Endometrium (tissue), 2 donors: ENCODE measurements at regions not wholly inside any gene's neighbourhood (a gene's known extent, or its start where the extent isn't known, plus 50 kb on each side); places are given as distances from the start of the nearest gene placed in this dataset.
"Not testable (repeated sequence)": the region's sequence is repeated elsewhere in the genome, so short reads cannot be mapped to it uniquely, and the experiment has no call there.

Source experiments
- FAIRE-seq: peaks from 2 replicates; lab custom pipeline; 2012; peaks lifted over from hg19 to GRCh38; lab: Jason Lieb, UNC
- donor health status: control.
- donor health status: control.

DNA sequence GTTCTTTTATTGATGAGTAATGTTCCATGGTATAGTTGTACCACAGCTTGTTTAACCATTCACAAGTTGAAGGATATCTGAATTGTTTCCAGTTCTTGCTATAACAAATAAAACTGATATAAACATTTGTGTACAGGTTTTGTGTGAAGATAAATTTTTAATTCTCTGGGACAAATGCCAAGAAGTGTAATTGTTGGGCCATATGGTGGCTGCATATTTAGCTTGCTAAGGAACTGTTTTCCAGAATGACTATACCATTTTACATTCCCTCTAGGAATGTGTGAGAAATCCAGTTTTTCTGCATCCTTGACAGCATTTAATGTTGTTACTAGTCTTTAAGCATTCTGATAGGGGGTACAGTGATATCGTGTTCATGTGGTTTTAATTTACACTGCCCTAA, 368.5 kb downstream of the KIF2B start:
- no peak for FAIRE-seq

- no peak for FAIRE-seq
These were observed 371.5 kb downstream of the KIF2B start for GRCh38 chr17:54194268-54194667.

- FAIRE-seq, result no peak
These were observed 374.0 kb downstream of the KIF2B start for GRCh38 chr17:54196751-54197150.

GRCh38 chr17:54201380-54201779, 378.7 kb downstream of the KIF2B start:
- not testable (repeated sequence) for FAIRE-seq

DNA sequence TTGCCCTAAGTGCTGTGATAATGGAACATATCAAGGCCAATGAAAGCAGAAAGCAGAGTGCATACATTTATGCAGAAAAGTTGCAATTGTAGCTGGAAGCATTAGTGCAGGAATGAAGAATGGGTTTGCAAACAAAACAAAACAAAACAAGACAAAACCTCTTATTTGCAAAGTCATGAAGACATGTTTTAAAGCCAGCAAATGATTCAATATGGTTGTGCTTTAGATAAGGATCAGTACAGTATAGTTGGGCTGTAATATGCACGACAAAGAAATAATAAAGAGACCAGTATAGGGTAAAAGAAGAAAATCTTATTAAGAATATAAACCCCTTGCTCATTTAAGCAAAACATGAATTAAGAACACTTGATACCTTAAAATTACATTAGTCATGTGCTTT, 398.1 kb downstream of the KIF2B start:
- no peak for FAIRE-seq

DNA sequence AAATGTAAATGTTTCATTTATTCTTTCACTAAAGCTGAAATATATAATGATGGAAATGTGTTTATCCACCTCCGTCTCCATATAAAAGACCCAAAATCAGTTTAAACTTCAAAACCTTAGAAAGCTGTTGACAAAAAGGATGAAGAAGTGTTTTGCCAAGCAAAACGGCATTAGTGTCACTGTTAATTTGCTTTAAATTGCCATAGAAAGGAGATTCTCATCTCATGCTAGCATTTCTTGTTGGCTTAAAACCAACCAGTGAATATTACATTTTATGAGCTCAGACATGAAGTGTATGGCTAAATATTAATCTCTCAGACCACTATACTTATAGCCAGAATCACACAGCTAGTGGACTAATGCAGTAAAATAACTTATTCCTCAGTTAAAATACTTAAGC, 398.8 kb downstream of the KIF2B start:
- no peak for FAIRE-seq

DNA sequence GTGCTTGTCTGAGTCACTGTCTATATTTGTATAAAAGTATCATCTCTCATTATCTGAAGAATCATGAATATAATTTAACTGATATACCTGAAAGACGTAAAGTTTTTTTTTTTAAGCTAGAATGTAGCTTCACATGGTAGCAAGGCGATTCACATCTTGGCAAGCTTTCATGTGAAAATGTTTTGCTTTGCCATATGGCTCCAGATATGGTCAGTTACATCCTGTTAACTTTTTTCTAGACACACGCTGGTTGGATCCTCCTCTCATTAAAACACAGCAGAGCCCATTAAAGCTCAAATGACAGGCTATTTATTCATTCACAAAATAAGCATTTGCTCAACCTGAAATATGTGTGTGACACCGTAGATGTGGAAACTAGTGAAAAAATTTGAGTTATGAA, 412.8 kb downstream of the KIF2B start:
- no peak for FAIRE-seq

DNA sequence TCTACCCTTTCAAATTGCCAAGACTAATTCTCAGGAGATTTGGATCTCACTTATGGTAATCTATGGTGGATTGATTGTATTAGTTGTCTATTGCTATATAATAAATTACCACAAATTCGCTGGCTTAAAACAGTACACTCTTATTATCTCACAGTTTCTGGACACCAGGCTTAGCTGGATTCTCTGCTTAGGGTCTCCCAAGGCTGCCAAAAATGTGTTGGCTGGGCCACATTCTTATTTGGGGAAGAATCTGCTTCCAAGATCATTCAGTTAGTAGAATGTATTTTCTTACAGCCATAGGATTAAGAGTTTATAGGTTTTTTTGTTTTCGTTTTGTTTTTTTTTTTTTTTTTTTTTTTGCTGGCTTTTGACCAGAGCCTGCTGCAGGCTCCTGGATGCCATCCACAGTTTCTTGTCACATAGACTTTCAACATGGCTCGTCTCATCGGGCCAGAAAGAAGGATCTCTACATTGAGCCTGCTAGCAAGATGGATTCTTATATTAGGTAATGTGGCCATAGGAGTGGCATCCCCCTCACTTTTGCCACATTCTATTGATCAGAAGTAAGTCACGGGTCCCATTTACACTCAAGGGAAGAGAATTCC, 415.3 kb downstream of the KIF2B start:
- no peak for FAIRE-seq

DNA sequence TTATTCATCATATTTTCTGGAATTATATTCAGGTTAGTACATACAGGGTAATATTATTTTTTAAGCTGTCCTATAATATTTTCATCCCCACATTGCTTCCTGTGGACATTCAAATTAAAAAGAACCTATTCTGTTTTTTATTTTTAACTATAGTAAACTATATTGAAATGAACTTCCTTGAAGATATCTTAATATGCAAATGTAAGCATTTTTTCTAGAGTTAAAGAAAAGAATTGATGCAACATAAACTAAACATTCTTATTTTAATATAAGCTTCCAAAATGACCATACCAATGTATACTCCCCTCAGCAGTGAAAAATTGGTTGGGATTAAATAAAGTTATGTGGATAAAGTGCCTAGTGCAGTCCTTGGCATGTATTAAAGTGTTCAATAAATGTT, 416.6 kb downstream of the KIF2B start:
- no peak for FAIRE-seq

DNA sequence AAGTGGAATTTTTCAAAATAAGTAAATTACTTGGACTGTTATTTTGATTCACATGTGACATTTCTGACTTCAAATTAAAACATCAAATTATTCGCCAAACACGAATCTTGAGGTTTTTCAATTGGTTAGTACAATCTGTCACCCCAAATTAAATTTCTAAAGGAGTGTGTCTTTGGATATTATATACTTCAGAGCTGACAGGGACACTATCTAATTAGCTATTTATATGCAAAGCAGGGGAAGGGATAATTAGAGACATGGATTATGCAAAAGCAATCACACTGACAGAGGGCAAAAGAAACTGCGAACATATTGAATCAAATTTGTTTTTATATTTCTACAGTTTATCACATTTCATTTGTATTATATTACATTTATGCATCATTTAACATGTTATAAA, 433.0 kb downstream of the KIF2B start:
- no peak for FAIRE-seq

DNA sequence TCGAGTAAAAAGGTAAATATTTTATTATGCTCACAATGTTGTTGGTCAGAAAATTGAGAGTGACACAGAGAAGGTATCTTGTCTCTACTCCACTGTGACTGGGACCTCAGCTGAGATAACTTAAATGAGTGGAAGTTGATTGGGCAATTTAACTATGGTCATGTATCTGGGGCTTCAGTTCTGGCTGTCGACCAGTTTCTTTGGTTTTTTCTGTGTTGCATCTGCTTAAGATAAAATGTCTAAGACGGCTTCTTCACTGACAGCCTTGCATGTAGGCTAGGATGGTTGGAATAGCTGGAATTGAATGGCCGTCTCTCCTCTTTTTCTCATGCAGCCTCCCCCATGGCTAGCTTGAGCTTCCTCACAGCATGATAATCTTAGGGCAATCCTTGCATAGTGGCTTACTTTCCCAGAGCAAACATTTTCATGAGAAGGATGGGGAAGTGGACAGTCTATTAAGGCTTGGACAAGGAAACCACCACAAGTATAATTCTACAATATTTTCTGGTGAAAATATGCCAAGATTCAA, 433.7 kb downstream of the KIF2B start:
- FAIRE-seq, result no peak

DNA sequence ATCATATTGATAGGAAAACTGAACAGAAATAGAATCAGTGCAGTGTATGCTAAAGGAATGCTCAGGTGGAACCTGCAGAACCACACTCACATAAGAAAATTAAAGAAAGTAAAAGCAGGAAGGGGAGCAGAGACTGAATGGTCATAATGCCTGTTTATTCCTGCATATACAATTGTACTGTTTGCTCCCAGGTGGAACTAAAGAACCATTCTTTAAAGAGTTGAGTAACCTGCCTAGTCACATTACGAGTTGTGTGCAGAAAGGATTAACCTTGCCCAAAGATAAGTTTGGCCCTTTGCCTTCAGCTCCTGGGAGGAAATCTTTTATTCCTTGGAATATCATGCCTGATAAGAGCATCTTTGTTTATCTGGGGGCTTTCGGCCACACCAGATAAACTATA, 434.7 kb downstream of the KIF2B start:
- FAIRE-seq, result no peak

- no peak for FAIRE-seq
These were observed 436.7 kb downstream of the KIF2B start for GRCh38 chr17:54259476-54259875.

DNA sequence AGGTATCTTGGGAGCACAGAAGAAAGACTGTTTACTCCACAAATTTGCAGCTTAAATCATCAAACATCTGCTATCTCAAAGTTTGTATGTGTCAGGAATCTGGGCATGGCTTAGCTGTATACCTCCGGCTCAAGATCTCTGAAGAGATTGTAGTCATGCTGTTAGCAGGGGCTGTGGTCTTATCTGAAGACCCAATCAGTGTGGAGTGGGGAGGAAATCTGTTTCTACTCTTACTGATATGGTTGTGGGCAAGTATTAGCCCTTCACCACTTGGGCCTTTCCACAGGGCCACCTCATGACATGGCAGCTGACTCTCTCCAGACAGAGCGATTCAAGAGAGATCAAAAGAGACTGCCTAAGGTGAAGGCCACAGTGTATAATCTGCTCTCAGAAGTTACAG, 438.7 kb downstream of the KIF2B start:
- FAIRE-seq, result no peak

DNA sequence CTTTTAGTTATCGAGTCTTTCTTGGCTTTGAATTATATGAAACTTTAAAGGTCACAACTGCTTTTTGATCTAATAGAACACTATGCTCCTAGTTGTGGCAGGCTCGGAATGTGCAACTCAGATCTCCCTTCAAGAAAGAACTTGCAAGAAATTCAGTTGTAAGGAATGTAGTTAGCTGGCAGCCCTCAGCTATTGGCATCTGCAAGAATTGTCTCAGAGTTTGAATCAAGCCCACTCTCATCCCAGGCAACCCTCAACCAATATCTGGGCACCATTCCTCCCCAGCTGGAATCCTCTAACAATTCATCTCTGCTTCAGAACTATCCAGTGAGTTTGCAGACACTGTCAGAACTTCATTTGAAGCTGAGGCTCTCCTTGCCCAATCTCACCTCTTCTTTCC, 447.2 kb downstream of the KIF2B start:
- FAIRE-seq, result no peak

DNA sequence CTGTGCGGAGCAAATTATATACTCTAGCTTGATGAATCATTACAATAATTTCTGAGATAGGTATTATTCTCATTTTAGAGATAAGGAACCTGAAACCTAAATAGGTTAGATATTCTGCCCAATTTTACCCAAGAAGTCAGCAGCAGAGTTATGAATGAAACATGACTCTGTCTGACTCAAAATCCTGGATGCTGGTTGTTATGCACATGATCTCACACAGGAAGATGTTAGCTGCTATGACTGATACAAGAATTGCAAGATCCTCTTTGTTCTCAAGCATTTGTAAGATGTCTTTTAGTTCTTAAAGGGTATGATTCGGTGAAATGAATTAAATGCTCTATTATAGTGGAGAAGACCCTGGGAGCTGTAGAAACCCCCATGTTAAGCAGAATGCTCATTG, 447.8 kb downstream of the KIF2B start:
- no peak for FAIRE-seq

- FAIRE-seq, result no peak
These were observed 455.1 kb downstream of the KIF2B start for GRCh38 chr17:54277868-54278267.

- no peak for FAIRE-seq
These were observed 458.0 kb downstream of the KIF2B start for GRCh38 chr17:54280741-54281140.

- no peak for FAIRE-seq
These were observed 460.2 kb downstream of the KIF2B start for GRCh38 chr17:54282886-54283285.

- FAIRE-seq, result no peak
These were observed 484.6 kb downstream of the KIF2B start for GRCh38 chr17:54307351-54307750.

GRCh38 chr17:54324813-54325212, 502.1 kb downstream of the KIF2B start:
- FAIRE-seq, result no peak

- FAIRE-seq, result no peak
These were observed 517.0 kb downstream of the KIF2B start for GRCh38 chr17:54339731-54340130.

DNA sequence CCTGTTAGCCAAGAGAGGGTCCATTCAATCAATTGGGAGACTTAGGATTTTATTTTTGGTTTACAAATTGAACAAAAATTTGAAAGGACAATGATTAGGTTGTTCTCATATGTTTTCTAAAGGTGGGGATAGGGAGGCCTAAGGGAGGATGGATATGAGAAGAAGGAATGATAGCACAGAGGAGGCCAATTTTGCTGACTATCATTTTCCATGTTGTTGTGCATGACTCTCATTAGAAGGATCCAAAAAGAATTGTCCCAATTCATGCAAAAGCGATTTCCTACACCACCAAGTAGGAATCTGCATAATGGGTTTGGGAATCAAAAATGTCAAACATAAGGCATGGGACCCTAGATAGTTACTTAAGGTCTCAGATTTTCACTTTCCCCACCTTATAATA, 524.8 kb downstream of the KIF2B start:
- FAIRE-seq, result no peak

GRCh38 chr17:54348234-54348633, 525.5 kb downstream of the KIF2B start:
- FAIRE-seq, result no peak
